K562 (cell line): ENCODE measurements at regions not wholly inside any gene's neighbourhood (a gene's known extent, or its start where the extent isn't known, plus 50 kb on each side); places are given as distances from the start of the nearest gene placed in this dataset.

ENCODE experiments used
- BHLHE40 ChIP-seq: IDR thresholded peaks from 2 replicates; pipeline ENCODE4 v1.6.1; 2011; ENCODE audit warnings: low read length, improper control_type of control experiment
- CBX8 ChIP-seq: fragments of 200-600 bp; sonication (generic); IDR thresholded peaks from 2 replicates; pipeline ENCODE4 v1.6.1; 2012; ENCODE audit warnings: borderline replicate concordance, mixed run types, low read depth, mild to moderate bottlenecking, moderate library complexity, mixed read lengths, low read length, control low read depth, inconsistent platforms; ENCODE audit not compliant: poor library complexity, severe bottlenecking; ENCODE audit errors: extremely low read depth
- CTCF ChIP-seq, 3 experiments: IDR thresholded peaks in 2 of 3; conservative IDR thresholded peaks in 1 of 3; 2 replicates each; pipeline ENCODE4 v1.5.1; 2011 to 2012; ENCODE audit warnings: low read length in 3 of 3, mild to moderate bottlenecking in 3 of 3, control low read depth in 2 of 3, improper control_type of control experiment in 1 of 3, inconsistent platforms in 1 of 3, low read depth in 1 of 3, mixed read lengths in 1 of 3, moderate library complexity in 1 of 3; ENCODE audit not compliant: insufficient read depth in 2 of 3
- EP300 ChIP-seq: IDR thresholded peaks from 2 replicates; pipeline ENCODE4 v1.6.1; 2012; ENCODE audit warnings: low read length, improper control_type of control experiment
- FOS ChIP-seq: IDR thresholded peaks from 3 replicates; pipeline ENCODE4 v1.6.1; 2011; ENCODE audit not compliant: insufficient read length; ENCODE audit errors: extremely low read depth
- HIVEP1 ChIP-seq: fragments of 250-450 bp; sonication (Bioruptor Pico); IDR thresholded peaks from 2 replicates; pipeline ENCODE4 v1.4.0; 2020; ENCODE audit warnings: mild to moderate bottlenecking
- MXI1 ChIP-seq: IDR thresholded peaks from 2 replicates; pipeline ENCODE4 v1.6.1; 2011; ENCODE audit warnings: low read depth, mild to moderate bottlenecking, improper control_type of control experiment, low read length
- SP2 ChIP-seq: IDR thresholded peaks from 2 replicates; pipeline ENCODE4 v1.6.1; 2011; ENCODE audit warnings: mild to moderate bottlenecking, low read depth, low read length, moderate library complexity; ENCODE audit not compliant: poor library complexity, severe bottlenecking; ENCODE audit errors: extremely low read depth
- ZFX ChIP-seq: sonication (generic); formaldehyde crosslinking; IDR thresholded peaks from 2 replicates; pipeline ENCODE4 v1.8.0; 2022; ENCODE audit warnings: mild to moderate bottlenecking, missing genetic modification reagents, moderate library complexity
- ZNF274 ChIP-seq: IDR thresholded peaks from 2 replicates; pipeline ENCODE4 v1.6.1; 2011; ENCODE audit warnings: low read depth, mild to moderate bottlenecking, low read length, moderate library complexity, borderline replicate concordance

DNA sequence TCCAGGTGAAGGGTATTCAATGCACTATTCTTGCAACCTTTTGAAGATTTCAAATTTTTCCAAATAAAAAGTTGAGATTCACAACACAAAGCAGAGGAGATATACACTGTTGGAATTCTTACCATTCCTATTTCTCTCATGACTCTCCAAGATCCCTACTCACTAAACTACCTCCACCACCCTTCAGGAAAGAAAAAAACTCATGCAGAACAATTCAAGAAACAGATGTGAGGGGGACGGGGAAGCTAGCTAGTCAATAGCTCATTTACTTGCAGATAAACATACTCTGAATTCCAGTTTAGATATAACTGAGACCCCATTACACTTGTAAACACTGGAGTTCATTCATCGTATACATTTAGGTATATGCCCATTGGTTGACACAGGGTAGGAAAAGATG, 90.0 kb upstream of the SERP2 start:
- no peak for TF ChIP-seq ZFX (CRISPR knock-in tag)
- no peak for TF ChIP-seq CTCF (IDR thresholded peaks at IDR 0.05 in 2 of 3, conservative IDR thresholded peaks at IDR 0.05 in 1 of 3; ENCODE audit: insufficient read depth in 2 of 3, low read depth in 1 of 3, low read length in 3 of 3)
- TF ChIP-seq FOS, result no peak
- TF ChIP-seq SP2, result no peak
- TF ChIP-seq EP300, result no peak
- TF ChIP-seq BHLHE40, result no peak
- TF ChIP-seq ZNF274, result no peak
- TF ChIP-seq CBX8, result no peak
- TF ChIP-seq HIVEP1 (CRISPR knock-in tag), result no peak
- no peak for TF ChIP-seq MXI1
